H9 (cell line): ENCODE measurements at regions not wholly inside any gene's neighbourhood (a gene's known extent, or its start where the extent isn't known, plus 50 kb on each side); places are given as distances from the start of the nearest gene placed in this dataset.

Experiments used
- DNase-seq: peaks from one replicate; pipeline ENCODE4 v3.0.0-alpha.2; 2017
- H2AFZ ChIP-seq: one replicate; pipeline ENCODE4 v1.6.1; 2013; ENCODE audit warnings: mild to moderate bottlenecking, low read length, control low read depth, moderate library complexity
- H2AK5ac ChIP-seq: 2 replicates; pipeline ENCODE4 v1.6.1; 2013; ENCODE audit warnings: low read length, control low read depth, mixed read lengths; ENCODE audit not compliant: insufficient read length
- H2BK120ac ChIP-seq: one replicate; pipeline ENCODE4 v1.6.1; 2013; ENCODE audit warnings: low read depth, mild to moderate bottlenecking, low read length, control low read depth, inconsistent platforms; ENCODE audit not compliant: poor library complexity, severe bottlenecking
- H2BK12ac ChIP-seq: 2 replicates; pipeline ENCODE4 v1.6.1; 2013; ENCODE audit warnings: low read length, control low read depth, mixed read lengths, low read depth; ENCODE audit not compliant: insufficient read length
- H2BK15ac ChIP-seq: 2 replicates; pipeline ENCODE4 v1.6.1; 2013; ENCODE audit warnings: low read depth, low read length, control low read depth
- H2BK20ac ChIP-seq: one replicate; pipeline ENCODE4 v1.6.1; 2013; ENCODE audit warnings: low read depth, mild to moderate bottlenecking, low read length, control low read depth, inconsistent platforms; ENCODE audit not compliant: poor library complexity, severe bottlenecking
- H2BK5ac ChIP-seq: 2 replicates; pipeline ENCODE4 v1.6.1; 2013; ENCODE audit warnings: low read length, control low read depth, mixed read lengths; ENCODE audit not compliant: insufficient read length
- H3K14ac ChIP-seq: 2 replicates; pipeline ENCODE4 v1.6.1; 2013; ENCODE audit warnings: low read length, control low read depth; ENCODE audit not compliant: insufficient read depth
- H3K18ac ChIP-seq: 2 replicates; pipeline ENCODE4 v1.6.1; 2013; ENCODE audit warnings: low read depth, mild to moderate bottlenecking, mixed read lengths, low read length, control low read depth; ENCODE audit not compliant: insufficient read length
- H3K23ac ChIP-seq: 2 replicates; pipeline ENCODE4 v1.6.1; 2013; ENCODE audit warnings: low read length, control low read depth, mixed read lengths, low read depth; ENCODE audit not compliant: insufficient read length
- H3K23me2 ChIP-seq: 2 replicates; pipeline ENCODE4 v1.6.1; 2013; ENCODE audit warnings: low read depth, mild to moderate bottlenecking, mixed read lengths, low read length, control low read depth; ENCODE audit not compliant: insufficient read length, poor library complexity, severe bottlenecking
- H3K27ac ChIP-seq: 2 replicates; pipeline ENCODE4 v1.5.1; 2013; ENCODE audit warnings: low read length, control low read depth, mixed read lengths, low read depth; ENCODE audit not compliant: insufficient read length
- H3K27me3 ChIP-seq: 2 replicates; pipeline ENCODE4 v1.6.1; 2013; ENCODE audit warnings: low read length, control low read depth, inconsistent platforms; ENCODE audit not compliant: insufficient read depth
- H3K4ac ChIP-seq: 2 replicates; pipeline ENCODE4 v1.6.1; 2013; ENCODE audit warnings: low read depth, mild to moderate bottlenecking, control low read depth, inconsistent platforms, low read length, moderate library complexity
- H3K4me1 ChIP-seq: 2 replicates; pipeline ENCODE4 v1.6.1; 2013; ENCODE audit warnings: low read length, control low read depth, inconsistent platforms; ENCODE audit not compliant: insufficient read depth
- H3K4me2 ChIP-seq: 2 replicates; pipeline ENCODE4 v1.6.1; 2013; ENCODE audit warnings: low read length, control low read depth, mixed read lengths; ENCODE audit not compliant: insufficient read length, insufficient read depth
- H3K56ac ChIP-seq: 2 replicates; pipeline ENCODE4 v1.6.1; 2013; ENCODE audit warnings: low read depth, mild to moderate bottlenecking, mixed read lengths, low read length, control low read depth; ENCODE audit not compliant: insufficient read length
- H3K79me1 ChIP-seq: 2 replicates; pipeline ENCODE4 v1.6.1; 2013; ENCODE audit warnings: low read depth, mild to moderate bottlenecking, moderate library complexity, low read length, control low read depth, inconsistent platforms; ENCODE audit not compliant: insufficient read depth, poor library complexity, severe bottlenecking
- H3K79me2 ChIP-seq: 2 replicates; pipeline ENCODE4 v1.6.1; 2013; ENCODE audit warnings: low read length, control low read depth, inconsistent platforms; ENCODE audit not compliant: insufficient read depth
- H3K9ac ChIP-seq: 2 replicates; pipeline ENCODE4 v1.6.1; 2013; ENCODE audit warnings: low read length, control low read depth, mixed read lengths; ENCODE audit not compliant: insufficient read length; ENCODE audit errors: extremely low read depth
- H3K9me3 ChIP-seq: one replicate; pipeline ENCODE4 v1.6.1; 2013; ENCODE audit warnings: low read depth, low read length, inconsistent platforms; ENCODE audit not compliant: control insufficient read depth
- H3T11ph ChIP-seq: one replicate; pipeline ENCODE4 v1.6.1; 2013; ENCODE audit warnings: mild to moderate bottlenecking, low read length, control low read depth, inconsistent platforms
- H4K20me1 ChIP-seq: one replicate; pipeline ENCODE4 v1.6.1; 2013; ENCODE audit not compliant: control insufficient read depth, insufficient read length, insufficient read depth
- H4K5ac ChIP-seq: 2 replicates; pipeline ENCODE4 v1.6.1; 2013; ENCODE audit warnings: low read depth, mild to moderate bottlenecking, mixed read lengths, low read length, control low read depth; ENCODE audit not compliant: insufficient read length
- H4K8ac ChIP-seq: replicated peaks from 2 replicates; pipeline ENCODE4 v1.6.1; 2013; ENCODE audit warnings: low read length, control low read depth, mixed read lengths, low read depth; ENCODE audit not compliant: insufficient read length
- H4K91ac ChIP-seq: 2 replicates; pipeline ENCODE4 v1.6.1; 2013; ENCODE audit warnings: low read depth, mild to moderate bottlenecking, moderate library complexity, mixed read lengths, low read length, control low read depth; ENCODE audit not compliant: insufficient read length
- H3K27ac Mint-ChIP-seq, 3 experiments: 2 replicates in 2 of 3; 3 replicates in 1 of 3; pipeline ENCODE4 v1.8.0; 2020 to 2021; ENCODE audit warnings: mixed read lengths in 3 of 3, mild to moderate bottlenecking in 1 of 3, moderate library complexity in 1 of 3
- H3K27me3 Mint-ChIP-seq: 2 replicates; pipeline ENCODE4 v1.8.0; 2021; ENCODE audit warnings: low read depth, mild to moderate bottlenecking, moderate library complexity, mixed read lengths
- H3K36me3 Mint-ChIP-seq, 3 experiments: 2 replicates in 2 of 3; 3 replicates in 1 of 3; pipeline ENCODE4 v1.8.0; 2020 to 2021; ENCODE audit warnings: low read depth in 3 of 3, mixed read lengths in 3 of 3; ENCODE audit not compliant: insufficient read depth in 1 of 3
- H3K4me1 Mint-ChIP-seq, 2 experiments: 2 replicates each; pipeline ENCODE4 v1.8.0; 2020; ENCODE audit warnings: mixed read lengths in 2 of 2
- H3K4me3 Mint-ChIP-seq, 2 experiments: 2 replicates in 1 of 2; 3 replicates in 1 of 2; pipeline ENCODE4 v1.8.0; 2020 to 2021; ENCODE audit warnings: mild to moderate bottlenecking in 2 of 2, mixed read lengths in 2 of 2, moderate library complexity in 1 of 2
- H3K9me3 Mint-ChIP-seq, 2 experiments: 2 replicates in 1 of 2; 3 replicates in 1 of 2; pipeline ENCODE4 v1.8.0; 2020; ENCODE audit warnings: mild to moderate bottlenecking in 2 of 2, mixed read lengths in 2 of 2, moderate library complexity in 1 of 2
- CTCF ChIP-seq: fragments of 200-600 bp; sonication (generic); conservative IDR thresholded peaks from 3 replicates; pipeline ENCODE4 v1.8.0; 2021; ENCODE audit warnings: antibody characterized with exemption, mild to moderate bottlenecking
- WGBS: extraction: QIAGEN DNeasy Blood & Tissue Kit; methylation state at CpG from one replicate; pipeline ENCODE4 v1.1.7; 2013; ENCODE audit warnings: missing lambda C conversion rate, low lambda C conversion rate, mixed read lengths; ENCODE audit not compliant: insufficient read length; ENCODE audit errors: extremely low coverage; 5-methylcytosine and 5-hydroxymethylcytosine counted together

DNA sequence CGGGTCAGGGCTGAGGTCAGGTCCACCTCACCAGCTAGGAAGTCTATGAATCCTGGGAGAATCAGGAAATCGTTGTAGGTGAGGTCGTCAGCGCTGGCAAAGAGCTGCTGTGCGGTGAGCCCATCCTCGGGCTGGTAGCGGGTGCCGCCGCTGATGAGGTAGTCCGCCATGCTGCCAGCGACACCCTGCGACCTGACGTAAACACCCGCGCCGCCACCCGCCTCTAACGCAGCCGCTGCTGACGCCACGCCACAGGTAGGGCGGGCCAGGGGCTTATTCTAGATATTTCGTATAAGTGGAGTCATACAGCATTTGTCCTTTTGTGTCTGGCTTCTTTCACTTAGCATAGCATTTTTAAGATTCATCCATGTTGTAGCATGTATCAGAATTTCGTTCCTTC lies 220.2 kb upstream of the ATP6AP2 start:
- DNase-seq, result no peak
- TF ChIP-seq CTCF, result no peak
- Histone ChIP-seq H2BK12ac (no peak overlapping the region), H2BK15ac (no peak overlapping the region), H3K4ac (no peak overlapping the region), H4K20me1 (no peaks in the 10 kb centered on the region), H4K5ac (no peak overlapping the region), H3K23me2 (no peaks in the 10 kb centered on the region), H3K79me2 (no peaks in the 10 kb centered on the region), H3K27ac (no peak overlapping the region), H3K56ac (no peak overlapping the region), H2BK20ac (no peak overlapping the region), H3K23ac (no peak overlapping the region), H4K8ac (no peak overlapping the region), H3K14ac (no peak overlapping the region), H3T11ph (no peak overlapping the region), H3K4me1 (no peaks in the 10 kb centered on the region), H3K79me1 (no peaks in the 10 kb centered on the region), H3K9me3 (no peaks in the 10 kb centered on the region), H3K4me2 (no peak overlapping the region), H3K18ac (no peak overlapping the region), H2BK5ac (no peak overlapping the region), H2AK5ac (no peak overlapping the region), H2BK120ac (no peak overlapping the region), H4K91ac (no peak overlapping the region), H3K27me3 (no peaks in the 10 kb centered on the region), H2AFZ (no peak overlapping the region), H3K9ac (no peak overlapping the region)
- Mint-ChIP-seq H3K4me1 (peaks cover 3 to 6% of the 10 kb centered on the region in 2 experiments; a peak in 2 of 4 replicates), H3K9me3 (peaks cover 68 to 80% of the 10 kb centered on the region in 2 experiments), H3K36me3 (peaks cover 3 to 9% (median 7%) of the 10 kb centered on the region in 3 experiments; a peak in 2 of 7 replicates), H3K27me3 (no peaks in the 10 kb centered on the region), H3K4me3 (no peak overlapping the region), H3K27ac (no peak overlapping the region)
- no CpG with 5 or more reads among the region's 24 CpGs for WGBS
